GM23248 (cell line): ENCODE measurements at regions not wholly inside any gene's neighbourhood (a gene's known extent, or its start where the extent isn't known, plus 50 kb on each side); places are given as distances from the start of the nearest gene placed in this dataset.

Experiments used
- DNase-seq: peaks from one replicate; pipeline ENCODE4 v3.0.0-alpha.2; 2015
- H2AFZ ChIP-seq: fragments of 200-600 bp; sonication (generic); 2 replicates; pipeline ENCODE4 v1.6.1; 2016; ENCODE audit warnings: antibody characterized with exemption
- H3F3A ChIP-seq: fragments of 200-600 bp; sonication (generic); 2 replicates; pipeline ENCODE4 v1.6.1; 2016; ENCODE audit warnings: mild to moderate bottlenecking, antibody characterized with exemption, mixed run types; ENCODE audit not compliant: insufficient read depth
- H3K27ac ChIP-seq: fragments of 200-600 bp; sonication (generic); 2 replicates; pipeline ENCODE4 v1.5.1; 2016; ENCODE audit warnings: mild to moderate bottlenecking
- H3K27me3 ChIP-seq: fragments of 200-600 bp; sonication (generic); replicated peaks from 2 replicates; pipeline ENCODE4 v1.6.1; 2016; ENCODE audit warnings: mild to moderate bottlenecking; ENCODE audit not compliant: insufficient read depth
- H3K36me3 ChIP-seq: fragments of 200-600 bp; sonication (generic); 2 replicates; pipeline ENCODE4 v1.6.1; 2016; ENCODE audit warnings: low read depth, mild to moderate bottlenecking
- H3K4me1 ChIP-seq: fragments of 200-600 bp; sonication (generic); 2 replicates; pipeline ENCODE4 v1.6.1; 2016; ENCODE audit warnings: mild to moderate bottlenecking; ENCODE audit not compliant: insufficient read depth
- H3K4me2 ChIP-seq: fragments of 200-600 bp; sonication (generic); one replicate; pipeline ENCODE4 v1.6.1; 2016; ENCODE audit warnings: mild to moderate bottlenecking; ENCODE audit not compliant: unreplicated experiment
- H3K4me3 ChIP-seq: fragments of 200-600 bp; sonication (generic); 2 replicates; pipeline ENCODE4 v1.5.1; 2016; ENCODE audit warnings: mild to moderate bottlenecking
- H3K79me2 ChIP-seq: fragments of 200-600 bp; sonication (generic); 2 replicates; pipeline ENCODE4 v1.6.1; 2016; ENCODE audit warnings: mild to moderate bottlenecking; ENCODE audit not compliant: insufficient read depth
- H3K9ac ChIP-seq: fragments of 200-600 bp; sonication (generic); 2 replicates; pipeline ENCODE4 v1.6.1; 2016; ENCODE audit warnings: mild to moderate bottlenecking
- H3K9me2 ChIP-seq: fragments of 200-600 bp; sonication (generic); 2 replicates; pipeline ENCODE4 v1.6.1; 2016; ENCODE audit warnings: mixed run types, mild to moderate bottlenecking, moderate library complexity; ENCODE audit not compliant: insufficient read depth
- H3K9me3 ChIP-seq: fragments of 200-600 bp; sonication (generic); one replicate; pipeline ENCODE4 v1.6.1; 2017; ENCODE audit warnings: low read depth
- H4K20me1 ChIP-seq: fragments of 200-600 bp; sonication (generic); 2 replicates; pipeline ENCODE4 v1.6.0; 2016; ENCODE audit not compliant: insufficient read depth
- EZH2 ChIP-seq: fragments of 200-600 bp; sonication (generic); IDR thresholded peaks from 2 replicates; pipeline ENCODE4 v1.6.1; 2018; ENCODE audit warnings: antibody characterized with exemption, mild to moderate bottlenecking; ENCODE audit not compliant: insufficient read depth, poor library complexity, severe bottlenecking
- EZH2phosphoT487 ChIP-seq: fragments of 200-600 bp; sonication (generic); IDR thresholded peaks from 2 replicates; pipeline ENCODE4 v1.6.1; 2018; ENCODE audit warnings: antibody characterized with exemption, moderate library complexity, mild to moderate bottlenecking, low read depth; ENCODE audit not compliant: insufficient read depth
- WGBS, 2 experiments: methylation state at CpG; one replicate each; pipeline ENCODE4 v1.1.6; 2015 to 2017; ENCODE audit warnings: low lambda C conversion rate in 2 of 2, low coverage in 1 of 2; ENCODE audit errors: missing lambda C conversion rate in 2 of 2; 5-methylcytosine and 5-hydroxymethylcytosine counted together
- in situ Hi-C: fragments of 300-500 bp; cut with MboI; formaldehyde crosslinking; loops from 2 replicates; pipeline ENCODE4 v1.15.0; 2020

- in situ Hi-C loops, result no loop called here
- WGBS, 2 experiments, result 36% methylated on average over 4 of the region's 4 CpGs
Observed at GRCh38 chr17:33375783-33376182, 82.7 kb upstream of the ASIC2 start.

GRCh38 chr17:33377837-33378595 lies 84.9 kb upstream of the ASIC2 start:
- Histone ChIP-seq H3F3A (no peaks in the 10 kb centered on the region), H3K4me2 (no peak overlapping the region), H3K9me2 (no peaks in the 10 kb centered on the region), H3K79me2 (no peaks in the 10 kb centered on the region), H3K4me3 (no peak overlapping the region), H3K9ac (no peak overlapping the region), H3K27me3 (no peaks in the 10 kb centered on the region; the same call in 1 of the 2 replicates), H3K36me3 (no peaks in the 10 kb centered on the region), H3K27ac (no peak overlapping the region), H4K20me1 (no peaks in the 10 kb centered on the region), H2AFZ (no peak overlapping the region), H3K9me3 (no peaks in the 10 kb centered on the region), H3K4me1 (no peaks in the 10 kb centered on the region)
- in situ Hi-C loops, result no loop called here
- no peak for DNase-seq
- WGBS, 2 experiments, result 31 to 36% methylated on average over 3 of the region's 3 CpGs
- TF ChIP-seq EZH2, result no peak
- TF ChIP-seq EZH2phosphoT487, result no peak

More at GRCh38 chr17:33375783-33376182, 82.7 kb upstream of the ASIC2 start:
- no peak overlapping the region for H3K27ac ChIP-seq
- TF ChIP-seq EZH2phosphoT487, result no peak
- no peak for TF ChIP-seq EZH2
- no peak overlapping the region for H3K4me2 ChIP-seq
- no peaks in the 10 kb centered on the region for H3K36me3 ChIP-seq
- H3K4me3 ChIP-seq, result no peak overlapping the region
- no peaks in the 10 kb centered on the region for H3K4me1 ChIP-seq
- H2AFZ ChIP-seq, result no peak overlapping the region
- no peaks in the 10 kb centered on the region for H3K9me3 ChIP-seq
- H3K9me2 ChIP-seq, result no peaks in the 10 kb centered on the region
- no peaks in the 10 kb centered on the region; the same call in 1 of the 2 replicates for H3K27me3 ChIP-seq
- no peaks in the 10 kb centered on the region for H3F3A ChIP-seq
- no peaks in the 10 kb centered on the region for H3K79me2 ChIP-seq
- H3K9ac ChIP-seq, result no peak overlapping the region
- H4K20me1 ChIP-seq, result no peaks in the 10 kb centered on the region
- no peak for DNase-seq

GRCh38 chr17:33381201-33381600 lies 88.1 kb upstream of the ASIC2 start:
- Histone ChIP-seq H3K79me2 (no peaks in the 10 kb centered on the region), H3K9me2 (no peaks in the 10 kb centered on the region), H3F3A (no peaks in the 10 kb centered on the region), H3K27me3 (no peaks in the 10 kb centered on the region; the same call in 1 of the 2 replicates), H3K4me3 (no peak overlapping the region), H3K9ac (no peak overlapping the region), H3K9me3 (no peaks in the 10 kb centered on the region), H3K36me3 (no peaks in the 10 kb centered on the region), H4K20me1 (no peaks in the 10 kb centered on the region), H3K4me1 (no peaks in the 10 kb centered on the region), H3K27ac (no peak overlapping the region), H2AFZ (no peak overlapping the region), H3K4me2 (no peak overlapping the region)
- in situ Hi-C loops, result no loop called here
- 3 to 5% methylated on average over 6 of the region's 6 CpGs for WGBS, 2 experiments
- peak; percentile 9 for DNase-seq
- TF ChIP-seq EZH2 (no peak), EZH2phosphoT487 (no peak)

DNA sequence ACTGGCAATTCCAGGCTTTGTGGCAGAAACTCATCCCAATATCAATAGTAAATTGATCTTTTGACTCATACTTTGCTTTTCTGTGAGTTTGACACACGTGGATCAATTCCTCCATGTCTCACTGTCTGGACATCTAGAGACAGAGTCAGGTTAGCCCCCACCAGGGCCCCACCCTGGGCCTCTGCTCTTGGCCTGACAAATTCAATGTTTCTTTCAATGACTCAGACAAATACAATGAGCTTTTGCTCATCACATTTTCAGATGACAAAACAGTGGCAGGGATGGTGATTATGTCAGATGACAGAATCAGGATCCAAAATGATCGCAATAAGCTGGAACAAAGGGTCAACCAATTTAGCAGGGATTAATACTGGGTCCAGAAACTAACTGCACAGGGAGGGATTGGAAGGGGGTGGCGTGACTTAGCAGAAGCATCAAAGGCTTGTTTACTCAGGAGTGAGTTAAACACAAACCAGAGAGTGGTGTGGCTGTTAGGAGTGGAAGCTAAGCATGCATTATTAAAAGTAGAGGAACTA lies 90.5 kb upstream of the ASIC2 start:
- Histone ChIP-seq H3K9me2 (no peaks in the 10 kb centered on the region), H3K4me3 (no peak overlapping the region), H3K27ac (no peak overlapping the region), H3K9me3 (no peaks in the 10 kb centered on the region), H3K27me3 (no peaks in the 10 kb centered on the region; the same call in 1 of the 2 replicates), H3K9ac (no peak overlapping the region), H3F3A (no peaks in the 10 kb centered on the region), H4K20me1 (no peaks in the 10 kb centered on the region), H2AFZ (no peak overlapping the region), H3K4me1 (no peaks in the 10 kb centered on the region), H3K4me2 (no peak overlapping the region), H3K79me2 (no peaks in the 10 kb centered on the region), H3K36me3 (no peaks in the 10 kb centered on the region)
- in situ Hi-C loops, result no loop called here
- TF ChIP-seq EZH2phosphoT487, result no peak
- no peak for TF ChIP-seq EZH2
- WGBS, 2 experiments, result 2 to 4% methylated on average over 3 of the region's 3 CpGs
- DNase-seq, result no peak
